Activated naive CD8-positive, alpha-beta T cell treated with anti-CD3 and anti-CD28 coated beads for 36 hours (primary cell): ENCODE measurements at regions not wholly inside any gene's neighbourhood (a gene's known extent, or its start where the extent isn't known, plus 50 kb on each side); places are given as distances from the start of the nearest gene placed in this dataset.
"Not testable (repeated sequence)": the region's sequence is repeated elsewhere in the genome, so short reads cannot be mapped to it uniquely, and the experiment has no call there.

ENCODE experiments used
- DNase-seq: peaks from one replicate; pipeline ENCODE4 v3.0.0; 2021
- H3K27ac Mint-ChIP-seq: one replicate; pipeline ENCODE4 v1.8.0; 2022; ENCODE audit warnings: mild to moderate bottlenecking, moderate library complexity, mixed read lengths
- H3K27me3 Mint-ChIP-seq: one replicate; pipeline ENCODE4 v1.8.0; 2022; ENCODE audit warnings: mild to moderate bottlenecking, mixed read lengths
- H3K36me3 Mint-ChIP-seq: one replicate; pipeline ENCODE4 v1.8.0; 2021; ENCODE audit warnings: mild to moderate bottlenecking, mixed read lengths
- H3K4me1 Mint-ChIP-seq: one replicate; pipeline ENCODE4 v1.8.0; 2021; ENCODE audit warnings: mixed read lengths
- H3K4me3 Mint-ChIP-seq: one replicate; pipeline ENCODE4 v1.8.0; 2022; ENCODE audit warnings: mild to moderate bottlenecking, moderate library complexity, mixed read lengths
- H3K9me3 Mint-ChIP-seq: one replicate; pipeline ENCODE4 v1.8.0; 2022; ENCODE audit warnings: mixed read lengths

- Mint-ChIP-seq H3K9me3 (no peaks in the 10 kb centered on the region), H3K4me3 (no peak overlapping the region), H3K27ac (no peak overlapping the region)
Observed at GRCh38 chr4:85128246-85129204, 162.0 kb upstream of the WDFY3 start.

GRCh38 chr4:85129354-85130125, 163.1 kb upstream of the WDFY3 start:
- not testable (repeated sequence) for H3K4me1 Mint-ChIP-seq, H3K4me3 Mint-ChIP-seq, H3K27me3 Mint-ChIP-seq, H3K27ac Mint-ChIP-seq, H3K36me3 Mint-ChIP-seq, H3K9me3 Mint-ChIP-seq, DNase-seq

More at GRCh38 chr4:85128246-85129204, 162.0 kb upstream of the WDFY3 start:
- no peak for DNase-seq
- no peaks in the 10 kb centered on the region for H3K4me1 Mint-ChIP-seq
- H3K36me3 Mint-ChIP-seq, result no peaks in the 10 kb centered on the region
- H3K27me3 Mint-ChIP-seq, result no peaks in the 10 kb centered on the region

DNA sequence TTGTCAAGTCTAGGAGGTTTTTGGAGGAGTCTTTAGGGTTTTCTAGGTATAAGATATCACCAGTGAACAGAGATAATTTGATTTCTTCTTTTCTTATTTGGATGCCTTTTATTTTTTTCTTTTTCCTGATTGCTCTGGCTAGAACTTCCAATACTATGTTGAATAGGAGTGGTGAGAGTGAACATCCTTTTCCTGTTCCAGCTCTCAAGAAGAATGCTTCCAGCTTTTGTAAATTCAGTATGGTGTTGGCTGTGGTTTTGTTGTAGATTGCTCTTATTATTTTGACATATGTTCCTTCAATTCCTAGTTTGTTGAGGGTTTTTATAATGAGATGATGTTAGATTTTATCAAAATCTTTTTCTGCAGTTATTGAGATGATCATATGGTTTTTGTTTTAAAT, 165.6 kb upstream of the WDFY3 start:
- Mint-ChIP-seq H3K27ac (no peak overlapping the region), H3K4me3 (no peak overlapping the region), H3K27me3 (no peaks in the 10 kb centered on the region), H3K9me3 (no peaks in the 10 kb centered on the region), H3K36me3 (no peaks in the 10 kb centered on the region), H3K4me1 (no peaks in the 10 kb centered on the region)
- DNase-seq, result no peak

- H3K36me3 Mint-ChIP-seq, result no peaks in the 10 kb centered on the region
- H3K27me3 Mint-ChIP-seq, result no peaks in the 10 kb centered on the region
- no peak overlapping the region for H3K4me3 Mint-ChIP-seq
- DNase-seq, result no peak
- H3K9me3 Mint-ChIP-seq, result no peaks in the 10 kb centered on the region
- no peak overlapping the region for H3K27ac Mint-ChIP-seq
- H3K4me1 Mint-ChIP-seq, result no peaks in the 10 kb centered on the region
Observed at GRCh38 chr4:85132570-85132969, 166.1 kb upstream of the WDFY3 start.

- not testable (repeated sequence) for H3K4me3 Mint-ChIP-seq, H3K36me3 Mint-ChIP-seq, H3K4me1 Mint-ChIP-seq, H3K27me3 Mint-ChIP-seq, H3K27ac Mint-ChIP-seq, H3K9me3 Mint-ChIP-seq, DNase-seq
Observed at GRCh38 chr4:85139749-85140148, 173.3 kb upstream of the WDFY3 start.

DNA sequence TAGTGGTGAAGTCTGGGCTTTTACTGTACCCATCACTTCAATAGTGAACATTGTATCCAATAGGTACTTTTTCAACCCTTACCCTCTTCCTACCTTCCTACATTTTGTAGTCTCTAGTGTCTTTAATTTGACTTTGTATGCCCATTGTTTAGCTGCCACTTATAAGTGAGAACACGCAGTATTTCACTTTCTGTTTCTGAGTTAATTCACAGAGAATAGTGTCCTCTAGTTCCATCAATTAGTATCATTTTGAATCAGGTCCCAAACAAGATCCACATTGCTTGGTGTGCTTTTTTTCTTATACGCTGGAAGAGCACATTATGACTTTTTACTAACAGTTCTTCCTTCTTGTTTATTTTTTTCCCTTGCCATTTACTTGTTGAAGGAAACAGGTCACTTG, 176.0 kb upstream of the WDFY3 start:
- no peaks in the 10 kb centered on the region for H3K9me3 Mint-ChIP-seq
- DNase-seq, result no peak

GRCh38 chr4:85147481-85148076, 181.1 kb upstream of the WDFY3 start:
- Mint-ChIP-seq H3K27ac (no peak overlapping the region), H3K9me3 (no peaks in the 10 kb centered on the region), H3K36me3 (no peaks in the 10 kb centered on the region), H3K4me3 (no peak overlapping the region), H3K4me1 (peaks cover 2% of the 10 kb centered on the region), H3K27me3 (peaks cover 13% of the 10 kb centered on the region)
- DNase-seq, result peak; percentile 1

More for the DNA sequence above, 176.0 kb upstream of the WDFY3 start:
- H3K36me3 Mint-ChIP-seq, result no peaks in the 10 kb centered on the region
- no peaks in the 10 kb centered on the region for H3K4me1 Mint-ChIP-seq
- H3K4me3 Mint-ChIP-seq, result no peak overlapping the region
- no peak overlapping the region for H3K27ac Mint-ChIP-seq
- peaks cover 6% of the 10 kb centered on the region for H3K27me3 Mint-ChIP-seq

- Mint-ChIP-seq H3K27ac (no peak overlapping the region), H3K4me1 (peaks cover 2% of the 10 kb centered on the region), H3K27me3 (peaks cover 13% of the 10 kb centered on the region), H3K9me3 (no peaks in the 10 kb centered on the region), H3K36me3 (no peaks in the 10 kb centered on the region), H3K4me3 (no peak overlapping the region)
- DNase-seq, result no peak
Observed at GRCh38 chr4:85149676-85150075, 183.2 kb upstream of the WDFY3 start.

DNA sequence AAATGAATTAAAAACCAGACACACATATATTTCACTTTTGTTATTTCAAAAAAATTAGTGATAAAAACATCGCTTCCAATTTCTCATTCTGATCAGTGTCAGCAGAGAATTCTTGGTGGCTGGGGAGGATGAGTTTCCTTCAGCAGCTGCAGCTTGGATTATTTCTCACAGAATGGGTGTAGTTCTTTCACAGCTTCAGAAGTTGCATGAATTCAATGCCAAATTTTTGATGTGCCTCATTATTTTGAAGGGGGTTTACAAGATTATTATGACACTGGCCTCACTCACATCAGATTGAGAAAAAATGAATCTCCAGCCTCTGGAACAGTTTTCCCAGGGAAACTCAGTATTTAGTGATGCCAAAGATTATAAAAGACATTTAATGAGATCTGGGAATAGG, 184.9 kb upstream of the WDFY3 start:
- no peaks in the 10 kb centered on the region for H3K36me3 Mint-ChIP-seq
- no peak overlapping the region for H3K27ac Mint-ChIP-seq

DNA sequence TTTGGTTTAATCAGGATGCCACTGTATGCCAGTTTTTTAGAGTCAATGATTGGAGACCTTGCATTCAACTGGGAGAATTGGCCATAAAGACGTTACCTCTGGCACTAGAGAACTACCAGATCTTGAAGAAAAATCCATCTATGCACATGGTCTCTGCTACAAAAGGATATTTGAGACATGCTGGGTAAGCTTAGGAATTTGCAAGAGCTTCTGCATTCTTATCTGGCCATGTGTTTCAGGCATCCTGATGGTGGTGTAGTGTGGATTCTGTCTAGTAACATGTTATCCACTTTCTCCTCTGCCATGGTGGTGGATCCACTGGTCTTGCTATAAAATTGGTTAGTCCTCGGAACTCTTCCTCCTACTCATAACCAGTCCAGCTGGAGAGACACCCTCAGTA, 185.3 kb upstream of the WDFY3 start:
- peaks cover 13% of the 10 kb centered on the region for H3K27me3 Mint-ChIP-seq
- no peaks in the 10 kb centered on the region for H3K36me3 Mint-ChIP-seq
- H3K9me3 Mint-ChIP-seq, result no peaks in the 10 kb centered on the region
- H3K4me3 Mint-ChIP-seq, result no peak overlapping the region
- DNase-seq, result no peak
- H3K4me1 Mint-ChIP-seq, result peaks cover 2% of the 10 kb centered on the region
- H3K27ac Mint-ChIP-seq, result no peak overlapping the region

More for the DNA sequence above, 184.9 kb upstream of the WDFY3 start:
- DNase-seq, result no peak
- no peak overlapping the region for H3K4me3 Mint-ChIP-seq
- H3K9me3 Mint-ChIP-seq, result no peaks in the 10 kb centered on the region
- H3K4me1 Mint-ChIP-seq, result peaks cover 2% of the 10 kb centered on the region
- peaks cover 13% of the 10 kb centered on the region for H3K27me3 Mint-ChIP-seq

GRCh38 chr4:85152480-85152879, 186.0 kb upstream of the WDFY3 start:
- Mint-ChIP-seq H3K36me3 (no peaks in the 10 kb centered on the region), H3K9me3 (no peaks in the 10 kb centered on the region), H3K4me1 (peaks cover 2% of the 10 kb centered on the region), H3K4me3 (no peak overlapping the region), H3K27me3 (peaks cover 12% of the 10 kb centered on the region), H3K27ac (no peak overlapping the region)
- DNase-seq, result no peak

DNA sequence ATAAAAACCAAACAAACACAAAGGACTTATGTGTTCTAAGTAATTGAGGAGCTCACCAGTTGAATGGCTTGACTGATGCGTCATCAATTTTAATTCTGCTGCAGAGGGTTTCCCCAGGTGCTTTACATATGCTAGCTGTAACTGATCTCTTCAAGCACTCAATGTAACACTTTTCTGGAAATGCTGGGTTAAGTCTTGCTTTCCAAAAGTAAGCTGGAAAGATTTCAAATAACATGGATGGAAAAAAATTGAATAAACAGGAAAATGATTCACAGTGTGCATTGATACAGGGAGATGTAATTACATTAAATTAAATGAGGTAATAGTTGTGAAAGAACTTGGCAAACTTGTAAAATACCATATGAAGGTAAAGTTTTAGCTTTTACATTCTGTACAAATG, 186.7 kb upstream of the WDFY3 start:
- no peak for DNase-seq
- Mint-ChIP-seq H3K4me1 (no peaks in the 10 kb centered on the region), H3K36me3 (no peaks in the 10 kb centered on the region), H3K4me3 (no peak overlapping the region), H3K27ac (no peak overlapping the region), H3K27me3 (peaks cover 6% of the 10 kb centered on the region), H3K9me3 (no peaks in the 10 kb centered on the region)

GRCh38 chr4:85154591-85154990, 188.1 kb upstream of the WDFY3 start:
- Mint-ChIP-seq H3K36me3 (no peaks in the 10 kb centered on the region), H3K27ac (no peak overlapping the region), H3K9me3 (no peaks in the 10 kb centered on the region), H3K4me3 (no peak overlapping the region), H3K27me3 (peaks cover 6% of the 10 kb centered on the region), H3K4me1 (no peaks in the 10 kb centered on the region)
- DNase-seq, result no peak

DNA sequence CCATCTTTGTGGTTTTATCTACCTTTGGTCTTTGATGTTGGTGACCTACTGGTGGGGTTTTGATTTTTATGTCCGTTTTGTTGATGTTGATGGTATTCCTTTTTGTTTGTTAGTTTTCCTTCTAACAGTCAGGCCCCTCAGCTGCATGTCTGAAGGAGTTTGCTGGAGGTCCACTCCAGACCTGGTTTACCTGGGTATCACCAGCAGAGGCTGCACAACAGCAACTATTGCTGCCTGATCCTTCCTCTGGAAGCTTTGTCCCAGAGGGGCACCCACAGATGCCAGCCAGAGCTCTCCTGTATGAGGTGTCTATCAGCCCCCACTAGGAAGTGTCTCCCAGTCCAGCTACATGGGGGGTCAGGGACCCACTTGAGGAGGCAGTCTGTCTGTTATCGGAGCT, 199.3 kb upstream of the WDFY3 start:
- H3K27ac Mint-ChIP-seq, result no peak overlapping the region
- no peaks in the 10 kb centered on the region for H3K4me1 Mint-ChIP-seq
- peaks cover 1% of the 10 kb centered on the region for H3K36me3 Mint-ChIP-seq
- peaks cover 3% of the 10 kb centered on the region for H3K9me3 Mint-ChIP-seq
- no peak for DNase-seq
- no peaks in the 10 kb centered on the region for H3K27me3 Mint-ChIP-seq
- H3K4me3 Mint-ChIP-seq, result no peak overlapping the region

DNA sequence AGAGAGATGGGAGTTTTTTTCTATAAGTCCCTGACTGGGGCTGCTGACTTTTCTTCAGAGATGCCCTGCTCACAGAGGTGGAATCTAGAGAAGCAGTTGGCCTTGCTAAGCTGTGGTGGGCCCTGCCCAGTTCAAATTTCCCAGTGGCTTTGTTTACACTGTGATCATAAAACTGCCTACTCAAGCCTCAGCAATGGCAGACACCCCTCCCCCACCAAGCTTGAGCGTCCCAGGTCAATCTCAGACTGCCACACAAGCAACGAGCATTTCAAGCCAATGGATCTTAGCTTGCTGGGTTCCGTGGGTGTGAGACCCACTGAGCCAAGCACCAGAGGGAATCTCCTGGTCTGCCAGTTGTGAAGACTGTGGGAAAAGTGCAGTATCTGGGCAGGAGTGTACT, 199.8 kb upstream of the WDFY3 start:
- H3K4me1 Mint-ChIP-seq, result no peaks in the 10 kb centered on the region
- peaks cover 1% of the 10 kb centered on the region for H3K36me3 Mint-ChIP-seq
- H3K27ac Mint-ChIP-seq, result no peak overlapping the region
- no peak overlapping the region for H3K4me3 Mint-ChIP-seq
- H3K27me3 Mint-ChIP-seq, result no peaks in the 10 kb centered on the region
- DNase-seq, result no peak
- H3K9me3 Mint-ChIP-seq, result peaks cover 3% of the 10 kb centered on the region
